ENCODE measurements at regions not wholly inside any gene's neighbourhood (a gene's known extent, or its start where the extent isn't known, plus 50 kb on each side); places are given as distances from the start of the nearest gene placed in this dataset.

DNA sequence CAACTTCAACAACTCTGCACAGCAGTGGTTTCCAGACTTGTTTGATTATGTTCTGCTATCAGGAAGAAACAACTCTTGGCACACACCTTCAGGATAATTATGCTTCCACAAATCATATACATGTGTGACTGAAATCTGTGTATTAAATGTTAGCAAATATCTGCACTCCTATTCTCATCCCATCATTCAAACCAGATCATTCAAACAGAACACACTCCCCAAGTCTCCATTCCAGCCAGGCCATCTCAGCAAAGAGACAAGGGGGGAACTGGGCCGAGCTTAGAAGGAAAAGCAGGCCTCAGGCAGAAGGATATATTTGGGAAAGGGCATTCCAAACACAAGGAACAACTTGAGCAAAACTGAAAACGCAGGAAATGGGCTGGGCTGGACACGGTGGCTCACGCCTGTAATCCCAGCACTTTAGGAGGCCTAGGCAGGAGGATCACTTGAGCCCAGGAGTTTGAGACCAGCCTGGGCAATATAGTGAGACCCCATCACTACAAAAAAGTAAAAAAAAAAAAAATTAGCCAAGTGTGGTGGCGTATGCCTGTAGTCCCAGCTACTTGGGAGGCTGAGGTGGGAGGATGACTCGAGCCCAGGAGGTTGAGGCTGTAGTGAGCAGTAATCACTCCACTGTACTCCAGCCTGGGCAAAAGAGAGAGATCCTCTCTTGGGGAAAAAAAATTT lies 62.7 kb downstream of the ZFP36L2 start:
- H3K9me3 ChIP-seq (replicated peaks in 1 of 11): no peaks in the 10 kb centered on the region
- peaks cover 64 to 99% (median 91%) of the 10 kb centered on the region in 10 experiments for H3K4me1 ChIP-seq
- H3K4me3 ChIP-seq: no peak overlapping the region
- TF ChIP-seq Cebpa-rat (IDR thresholded peaks at IDR 0.05): no peak
- no peak overlapping the region for H3K27ac ChIP-seq
- no peaks in the 10 kb centered on the region for H3K27me3 ChIP-seq
- peak overlapping the region in 2 of 11 experiments; percentile 3 to 38; a peak in 1 of 22 replicates for H3K9ac ChIP-seq
- peaks cover 0 to 21% (median 0%) of the 10 kb centered on the region in 11 experiments; a peak in 3 of 22 replicates for H4K20me1 ChIP-seq
- H3K4me2 ChIP-seq: peak overlapping the region; percentile 15 to 89 (median 60); a peak in 18 of 22 replicates
- H3K36me3 ChIP-seq: no peaks in the 10 kb centered on the region

DNA sequence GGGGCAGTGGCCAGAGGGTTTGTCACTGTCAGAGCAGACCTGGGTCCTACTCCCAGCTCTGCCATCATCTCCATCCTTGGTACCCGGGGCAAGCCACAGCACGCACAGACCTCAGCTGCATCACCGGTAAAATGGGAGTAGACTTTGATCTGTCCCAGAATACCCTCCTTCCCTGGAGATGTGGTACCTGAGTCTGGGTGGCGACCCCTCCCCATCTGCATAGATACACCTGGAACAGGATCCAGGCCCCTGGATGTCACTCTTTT lies 64.0 kb downstream of the ZFP36L2 start:
- no peaks in the 10 kb centered on the region for H3K9me3 ChIP-seq (replicated peaks in 1 of 11)
- no peak overlapping the region for H3K9ac ChIP-seq
- no peaks in the 10 kb centered on the region for H3K27me3 ChIP-seq
- H3K4me1 ChIP-seq: peaks cover 64 to 99% (median 91%) of the 10 kb centered on the region in 10 experiments
- peaks cover 0 to 25% (median 0%) of the 10 kb centered on the region in 11 experiments; a peak in 3 of 22 replicates for H4K20me1 ChIP-seq
- no peak for TF ChIP-seq Cebpa-rat (IDR thresholded peaks at IDR 0.05)
- H3K4me2 ChIP-seq: peak overlapping the region in 8 of 11 experiments; percentile 49 to 89 (median 67); a peak in 12 of 22 replicates
- H3K27ac ChIP-seq: no peak overlapping the region
- no peaks in the 10 kb centered on the region for H3K36me3 ChIP-seq
- H3K4me3 ChIP-seq: no peak overlapping the region

DNA sequence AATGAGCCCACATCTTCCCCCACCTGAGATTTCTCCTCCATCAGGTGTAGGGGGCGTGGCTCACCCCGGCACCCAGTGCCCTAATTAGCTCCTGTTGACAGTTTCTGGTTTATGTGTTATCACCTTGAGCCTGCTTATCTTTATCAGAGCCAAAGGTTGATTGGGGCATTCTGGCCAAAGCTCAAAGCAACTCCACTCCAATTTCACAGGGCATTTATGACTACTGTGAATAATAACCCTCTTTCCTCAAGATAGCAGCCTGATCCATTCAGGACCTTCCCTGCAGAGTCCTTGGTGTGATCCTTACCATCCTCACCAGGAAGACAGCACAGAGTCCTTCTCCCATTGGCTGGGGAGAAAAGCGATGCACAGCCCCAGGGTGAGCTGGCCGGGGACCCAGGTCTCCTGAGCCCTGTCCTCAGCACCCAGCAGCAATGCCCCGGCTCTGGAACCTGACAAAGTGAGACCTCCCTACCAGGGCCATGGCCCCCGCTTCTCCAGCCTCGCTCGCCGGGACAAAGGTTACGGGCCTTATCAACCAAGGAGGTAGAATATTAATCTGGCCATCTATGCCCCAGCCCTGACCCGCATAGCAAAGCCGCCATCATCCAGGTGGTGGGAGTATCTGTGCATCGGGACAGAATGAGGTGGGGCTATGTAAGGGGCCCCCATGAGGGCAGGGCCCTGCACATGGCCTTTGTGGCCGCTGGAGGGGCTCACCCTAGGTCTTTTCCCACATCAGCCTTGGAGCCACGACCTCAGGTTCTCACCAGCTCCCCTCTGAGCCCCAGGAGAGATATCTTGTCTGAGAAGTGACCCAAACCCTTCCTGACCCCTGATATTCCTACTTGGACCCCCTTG lies 64.5 kb downstream of the ZFP36L2 start:
- Histone ChIP-seq H3K27ac (no peak overlapping the region), H3K4me1 (peaks cover 65 to 100% (median 91%) of the 10 kb centered on the region in 10 experiments), H3K9me3 (replicated peaks in 1 of 11) (no peaks in the 10 kb centered on the region), H3K36me3 (no peaks in the 10 kb centered on the region), H4K20me1 (peaks cover 0 to 27% (median 0%) of the 10 kb centered on the region in 11 experiments; a peak in 3 of 22 replicates), H3K4me3 (no peak overlapping the region), H3K9ac (no peak overlapping the region), H3K4me2 (peak overlapping the region in 9 of 11 experiments; percentile 1 to 89 (median 73); a peak in 14 of 22 replicates), H3K27me3 (no peaks in the 10 kb centered on the region)
- no peak for TF ChIP-seq Cebpa-rat (IDR thresholded peaks at IDR 0.05)

DNA sequence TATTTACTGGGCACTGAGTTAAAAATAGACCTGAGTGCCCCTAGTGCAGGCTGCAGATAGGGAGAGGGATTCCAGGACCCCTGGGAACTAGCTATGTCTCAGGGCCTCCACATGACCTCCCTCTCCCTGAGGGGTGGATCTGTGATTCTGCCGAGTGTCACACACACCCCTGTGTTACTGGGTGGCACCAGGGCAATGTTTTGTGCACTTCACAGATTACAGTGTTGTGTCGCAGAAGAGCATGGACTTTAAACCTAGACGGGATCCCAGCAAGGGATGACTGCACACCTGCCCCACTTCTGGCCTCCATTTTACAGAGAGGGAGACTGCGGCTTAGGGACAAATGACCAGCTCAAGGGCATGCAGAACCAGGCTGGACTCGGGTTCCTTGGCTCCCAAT lies 65.6 kb downstream of the ZFP36L2 start:
- no peaks in the 10 kb centered on the region for H3K27me3 ChIP-seq
- H4K20me1 ChIP-seq: peaks cover 0 to 27% (median 0%) of the 10 kb centered on the region in 11 experiments; a peak in 3 of 22 replicates
- H3K36me3 ChIP-seq: no peaks in the 10 kb centered on the region
- no peak overlapping the region for H3K4me3 ChIP-seq
- H3K4me1 ChIP-seq: peaks cover 76 to 100% (median 91%) of the 10 kb centered on the region in 10 experiments
- peak overlapping the region in 2 of 11 experiments; percentile 3 to 70; a peak in 1 of 22 replicates for H3K9ac ChIP-seq
- H3K27ac ChIP-seq: peak overlapping the region in 2 of 11 experiments; percentile 72 to 73; a peak in 3 of 22 replicates
- no peaks in the 10 kb centered on the region for H3K9me3 ChIP-seq (replicated peaks in 1 of 11)
- TF ChIP-seq Cebpa-rat (IDR thresholded peaks at IDR 0.05): no peak
- peak overlapping the region; percentile 58 to 89 (median 77) for H3K4me2 ChIP-seq

DNA sequence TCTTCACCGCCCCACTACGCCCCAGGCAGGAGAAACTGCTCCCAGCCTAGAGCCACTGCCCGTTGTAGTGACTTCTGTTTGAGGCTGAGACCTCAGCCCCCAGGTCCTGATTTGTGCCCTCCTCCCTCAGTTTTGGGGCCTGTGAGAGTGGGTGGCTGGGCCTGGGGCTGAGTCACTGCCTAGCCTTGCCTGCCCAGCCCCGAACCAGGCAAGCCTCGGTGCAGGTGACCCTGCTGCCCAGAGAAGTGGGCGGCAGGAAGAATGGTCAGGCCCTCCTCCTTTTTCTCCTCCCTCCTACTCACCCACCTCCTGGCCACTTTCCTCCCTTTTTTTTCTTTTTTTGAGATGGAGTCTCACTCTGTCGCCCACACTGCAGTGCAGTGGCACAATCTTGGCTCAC lies 66.6 kb downstream of the ZFP36L2 start:
- Histone ChIP-seq H3K27ac (peak overlapping the region in 9 of 11 experiments; percentile 41 to 84 (median 72); a peak in 13 of 22 replicates), H3K9me3 (replicated peaks in 1 of 11) (no peaks in the 10 kb centered on the region), H3K36me3 (no peaks in the 10 kb centered on the region), H3K27me3 (no peaks in the 10 kb centered on the region), H3K4me3 (no peak overlapping the region), H4K20me1 (peaks cover 0 to 26% (median 0%) of the 10 kb centered on the region in 11 experiments; a peak in 3 of 22 replicates), H3K9ac (peak overlapping the region in 9 of 11 experiments; percentile 3 to 73 (median 58); a peak in 8 of 22 replicates), H3K4me2 (peak overlapping the region; percentile 58 to 89 (median 77)), H3K4me1 (peaks cover 74 to 100% (median 88%) of the 10 kb centered on the region in 10 experiments)
- TF ChIP-seq Cebpa-rat (IDR thresholded peaks at IDR 0.05): no peak

DNA sequence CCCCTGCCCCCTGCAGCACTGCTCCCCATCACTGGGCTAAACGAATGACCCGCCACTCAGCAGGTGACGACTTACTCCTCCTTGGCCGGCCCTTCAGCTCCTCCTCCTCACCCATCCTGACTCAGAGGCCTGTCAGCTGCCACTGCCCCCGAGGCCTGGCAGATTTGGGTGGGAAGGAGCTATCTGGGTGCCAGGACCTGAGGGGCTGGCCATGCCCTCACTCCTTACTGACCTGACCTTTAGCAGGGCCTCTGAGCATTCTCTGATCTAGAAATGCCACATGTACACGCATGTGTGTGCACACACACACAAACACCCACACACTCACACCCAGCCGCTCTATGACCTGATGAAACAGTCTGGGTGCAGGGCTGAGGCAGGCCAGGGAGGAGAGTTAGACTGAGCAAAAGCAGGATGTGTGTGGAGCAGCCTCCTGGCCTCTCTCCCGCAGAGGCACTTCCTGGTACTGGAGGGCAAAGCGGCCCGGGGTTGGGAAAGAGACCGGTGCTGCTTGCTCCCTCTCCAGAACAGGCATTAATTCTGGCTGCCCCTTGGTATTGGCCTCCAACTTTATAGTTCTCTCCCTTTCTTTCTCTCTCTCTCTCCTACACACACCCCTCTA lies 68.0 kb downstream of the ZFP36L2 start:
- no peaks in the 10 kb centered on the region for H3K27me3 ChIP-seq
- H4K20me1 ChIP-seq: peaks cover 0 to 32% (median 0%) of the 10 kb centered on the region in 11 experiments; a peak in 3 of 22 replicates
- peaks cover 62 to 96% (median 88%) of the 10 kb centered on the region in 10 experiments for H3K4me1 ChIP-seq
- H3K36me3 ChIP-seq: no peaks in the 10 kb centered on the region
- no peak overlapping the region; a peak in 1 of 20 replicates for H3K4me3 ChIP-seq
- H3K4me2 ChIP-seq: peak overlapping the region; percentile 58 to 89 (median 77)
- H3K27ac ChIP-seq: peak overlapping the region; percentile 32 to 84 (median 72); a peak in 20 of 22 replicates
- no peak for TF ChIP-seq Cebpa-rat (IDR thresholded peaks at IDR 0.05)
- H3K9ac ChIP-seq: peak overlapping the region; percentile 21 to 73 (median 62); a peak in 20 of 22 replicates
- no peaks in the 10 kb centered on the region for H3K9me3 ChIP-seq (replicated peaks in 1 of 11)

DNA sequence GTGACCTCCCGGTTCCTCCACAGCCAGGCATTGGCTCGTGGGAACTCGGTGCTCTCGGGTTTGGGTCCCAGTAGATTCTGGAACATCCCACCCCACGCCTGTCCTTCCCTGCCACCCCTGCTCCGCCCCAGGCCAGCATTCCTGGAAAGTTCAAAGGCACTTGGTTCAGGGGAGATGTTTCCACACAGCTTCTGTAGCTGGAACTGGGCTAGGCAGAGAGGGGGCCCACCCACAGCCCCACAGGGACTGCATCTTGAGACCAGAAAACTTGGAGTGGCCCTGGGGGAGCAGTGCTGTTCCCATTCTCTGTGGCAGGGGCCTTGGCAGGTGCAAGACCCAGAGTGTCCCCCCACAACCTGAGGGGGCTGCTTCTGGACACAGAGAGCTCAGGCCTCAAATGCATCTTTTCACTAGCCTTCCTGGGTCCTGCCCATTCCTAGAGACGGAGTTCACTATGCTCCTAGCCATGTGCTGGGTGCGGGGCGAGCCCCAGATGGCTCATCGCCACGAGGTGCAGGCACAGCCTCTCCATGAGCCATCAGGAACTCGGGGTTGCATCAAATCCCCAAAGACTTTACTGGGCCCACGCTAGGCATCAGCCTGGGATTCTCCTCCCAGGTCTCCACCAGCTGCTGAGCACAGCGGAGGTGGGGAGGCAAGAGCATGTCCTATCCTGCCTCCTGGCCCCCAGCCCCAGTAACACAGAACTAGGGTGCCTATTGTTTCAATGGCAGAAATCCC lies 68.7 kb downstream of the ZFP36L2 start:
- Histone ChIP-seq H3K9me3 (replicated peaks in 1 of 11) (no peaks in the 10 kb centered on the region), H3K4me3 (no peak overlapping the region), H3K4me1 (peaks cover 57 to 96% (median 88%) of the 10 kb centered on the region in 10 experiments), H3K9ac (peak overlapping the region in 7 of 11 experiments; percentile 8 to 70 (median 60); a peak in 13 of 22 replicates), H3K27me3 (no peaks in the 10 kb centered on the region), H4K20me1 (peaks cover 0 to 37% (median 0%) of the 10 kb centered on the region in 11 experiments; a peak in 3 of 22 replicates), H3K27ac (peak overlapping the region in 6 of 11 experiments; percentile 64 to 84 (median 72); a peak in 11 of 22 replicates), H3K36me3 (no peaks in the 10 kb centered on the region), H3K4me2 (peak overlapping the region; percentile 58 to 89 (median 77))
- TF ChIP-seq Cebpa-rat (IDR thresholded peaks at IDR 0.05): no peak

DNA sequence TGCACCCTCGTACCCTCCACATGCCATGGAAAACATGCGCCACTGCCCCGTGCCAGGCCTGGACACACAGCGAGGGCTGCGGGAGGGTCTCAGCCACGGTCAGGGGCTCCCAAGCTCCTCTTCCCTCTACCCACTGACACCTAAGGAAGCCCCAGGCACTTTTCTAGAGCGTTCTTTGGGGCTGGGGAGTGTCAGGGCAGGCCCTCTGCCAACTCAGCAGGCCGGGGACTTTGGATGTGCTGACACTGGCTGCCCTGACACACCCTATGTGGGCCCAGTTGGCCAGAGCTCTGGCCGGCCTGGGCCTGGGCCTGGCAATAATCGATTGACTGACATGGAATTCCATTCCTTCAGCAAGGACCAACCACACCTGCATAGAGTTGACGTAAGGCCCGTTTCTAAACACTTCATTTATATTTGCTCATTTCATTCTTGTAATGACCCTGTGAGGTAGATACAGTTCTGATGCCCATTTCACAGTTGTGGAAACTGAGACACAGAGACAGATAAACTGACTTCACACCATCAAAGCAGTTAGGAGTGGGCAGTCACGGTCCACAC lies 70.5 kb downstream of the ZFP36L2 start:
- Histone ChIP-seq H3K4me2 (peak overlapping the region in 4 of 11 experiments; percentile 77 to 85 (median 82); a peak in 5 of 22 replicates), H3K27me3 (no peaks in the 10 kb centered on the region), H3K4me3 (no peak overlapping the region), H4K20me1 (peaks cover 0 to 27% (median 0%) of the 10 kb centered on the region in 11 experiments; a peak in 2 of 22 replicates), H3K36me3 (no peaks in the 10 kb centered on the region), H3K9ac (no peak overlapping the region), H3K9me3 (replicated peaks in 1 of 11) (no peaks in the 10 kb centered on the region), H3K27ac (peak overlapping the region in 5 of 11 experiments; percentile 8 to 72 (median 19); a peak in 2 of 22 replicates), H3K4me1 (peaks cover 53 to 82% (median 78%) of the 10 kb centered on the region in 10 experiments)
- no peak for TF ChIP-seq Cebpa-rat (IDR thresholded peaks at IDR 0.05)

Data from BLaER1 treated with 17β-estradiol and CSF1 and Interleukin-3, amounts not matched to agents 10 nM and 100 nM (cell line).